EH (cell line): ENCODE measurements at regions not wholly inside any gene's neighbourhood (a gene's known extent, or its start where the extent isn't known, plus 50 kb on each side); places are given as distances from the start of the nearest gene placed in this dataset.
"Not testable (repeated sequence)": the region's sequence is repeated elsewhere in the genome, so short reads cannot be mapped to it uniquely, and the experiment has no call there.

Experiments
- DNase-seq: peaks from one replicate; pipeline ENCODE4 v3.0.0-alpha.2; 2015; ENCODE audit warnings: low read depth

DNA sequence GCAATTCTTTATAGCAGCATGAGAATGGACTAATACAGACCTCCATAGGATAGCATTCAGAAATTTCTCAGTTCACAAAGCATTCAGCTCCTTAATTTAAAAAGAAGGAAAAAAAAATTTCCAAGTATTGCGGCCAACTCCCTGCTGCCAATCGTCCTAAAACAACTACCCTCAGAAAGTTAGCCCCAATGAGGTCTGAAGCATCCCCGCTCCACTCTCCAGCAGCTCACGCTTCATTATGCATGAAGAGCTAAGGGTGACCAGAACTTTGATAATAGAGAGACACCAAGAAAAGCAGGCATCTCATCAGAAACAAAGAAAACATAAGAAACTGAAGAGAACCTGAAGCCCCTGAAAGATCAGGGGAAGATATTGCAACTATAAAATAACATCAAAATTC is 172.8 kb upstream of the NUDT4 start:
- no peak for DNase-seq

DNA sequence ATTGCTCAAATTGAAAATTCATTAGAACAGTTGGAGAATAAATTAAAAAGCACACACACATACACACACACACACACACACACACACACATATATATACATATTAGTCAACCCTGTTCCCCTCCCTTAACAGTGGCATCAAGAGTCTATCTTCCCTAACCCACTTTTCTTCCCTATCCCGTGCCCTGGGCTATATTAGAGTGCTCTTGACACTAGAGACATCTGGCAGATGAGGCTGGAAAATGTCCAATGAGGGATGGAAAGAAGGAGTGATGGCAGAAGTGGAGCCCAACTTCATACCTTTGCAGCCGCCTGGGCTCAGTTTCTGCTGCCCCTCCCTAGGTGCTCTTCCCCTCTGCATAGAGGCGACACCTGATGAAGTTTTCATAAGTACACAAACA is 172.4 kb upstream of the NUDT4 start:
- DNase-seq: no peak

GRCh38 chr12:93208011-93208410 is 169.7 kb upstream of the NUDT4 start:
- no peak for DNase-seq

- DNase-seq: no peak
Observed at GRCh38 chr12:93214523-93215289, 163.0 kb upstream of the NUDT4 start.

DNA sequence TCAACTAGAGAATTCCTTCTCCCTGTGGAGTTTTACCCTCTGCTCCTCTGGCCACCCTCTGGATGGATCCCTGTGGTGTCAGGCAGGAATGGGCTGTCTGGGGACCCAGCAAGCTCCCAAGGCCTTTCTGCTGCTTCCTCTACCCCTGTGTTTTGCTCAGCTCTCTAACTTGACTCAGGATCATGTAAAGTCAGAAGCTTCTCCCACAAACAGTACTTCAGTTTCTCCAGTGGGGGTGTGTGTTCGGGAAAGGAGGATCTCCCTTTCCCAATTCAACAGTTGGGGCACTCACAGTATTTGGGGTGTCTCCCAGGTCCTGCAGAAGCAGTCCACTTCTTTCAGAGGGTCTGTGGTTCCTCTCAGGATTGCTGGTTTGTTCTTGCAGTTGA is 162.4 kb upstream of the NUDT4 start:
- DNase-seq: no peak

DNA sequence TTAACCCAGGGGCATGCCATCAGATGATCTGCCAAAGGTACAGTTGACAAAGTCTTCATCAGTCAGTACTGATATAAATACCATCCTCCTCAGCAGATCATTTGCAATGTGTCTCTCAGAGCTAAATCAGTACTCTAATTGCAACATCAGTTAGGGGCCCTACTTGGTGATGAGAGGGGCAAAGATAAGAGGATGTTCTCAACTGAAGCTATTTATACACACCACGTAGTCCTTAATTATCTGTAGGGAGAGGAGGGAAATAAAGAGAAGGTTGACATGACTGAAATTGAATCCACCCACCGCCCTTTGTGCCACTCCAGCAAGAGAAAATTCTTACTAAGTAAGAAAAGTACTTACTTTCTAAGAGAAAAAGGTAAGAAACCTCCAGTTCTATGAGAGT is 157.8 kb upstream of the NUDT4 start:
- DNase-seq: no peak

GRCh38 chr12:93221841-93222240 is 155.9 kb upstream of the NUDT4 start:
- no peak for DNase-seq

DNA sequence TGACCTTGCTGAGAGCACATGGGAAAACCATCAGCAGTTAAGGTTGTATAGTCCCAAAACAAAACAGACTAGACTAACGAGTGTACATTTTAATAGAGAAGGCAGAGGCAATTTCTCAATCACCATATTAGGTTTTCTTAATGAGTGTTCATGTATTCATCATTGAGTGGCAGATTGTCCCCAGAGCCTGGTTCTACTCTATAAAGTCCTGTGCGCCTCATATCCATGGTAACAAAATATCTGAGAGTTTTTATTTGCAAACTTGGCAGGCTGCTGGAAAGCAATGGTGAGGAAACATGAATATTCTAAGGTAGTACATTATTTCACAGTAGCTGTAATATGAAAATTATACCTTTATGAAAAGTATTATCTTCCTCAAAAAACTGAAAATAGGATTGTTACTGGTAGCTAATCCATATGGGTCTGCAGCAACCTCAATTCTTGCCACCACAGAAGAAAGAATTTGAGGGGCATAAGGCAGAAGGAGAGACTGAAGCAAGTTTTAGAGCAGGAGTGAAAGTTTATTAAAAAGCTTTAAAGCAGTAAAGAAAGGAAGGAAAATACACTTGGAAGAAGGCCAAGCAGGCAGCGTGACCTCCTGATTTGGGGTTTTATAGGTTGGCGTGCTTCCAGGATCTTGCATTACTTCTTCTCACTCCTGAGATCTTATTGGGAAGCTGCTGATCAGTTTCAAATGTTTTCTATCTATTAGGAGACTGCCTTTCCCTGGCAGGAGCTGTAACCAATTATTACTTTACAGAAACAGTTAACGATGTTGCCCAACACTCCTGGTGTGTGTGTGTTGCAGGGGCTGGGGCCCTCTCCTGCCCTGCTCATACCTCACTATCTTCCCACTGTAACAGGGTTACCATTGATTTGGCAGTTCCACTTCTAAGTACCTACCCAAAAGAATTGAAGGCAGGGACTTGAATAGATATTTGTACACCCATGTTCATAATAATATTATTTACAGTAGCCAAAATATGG is 154.0 kb upstream of the NUDT4 start:
- DNase-seq: peak; percentile 46

GRCh38 chr12:93225094-93225493 is 152.6 kb upstream of the NUDT4 start:
- DNase-seq: no peak

- peak; percentile 39 for DNase-seq
Observed at GRCh38 chr12:93226361-93226760, 151.4 kb upstream of the NUDT4 start.

DNA sequence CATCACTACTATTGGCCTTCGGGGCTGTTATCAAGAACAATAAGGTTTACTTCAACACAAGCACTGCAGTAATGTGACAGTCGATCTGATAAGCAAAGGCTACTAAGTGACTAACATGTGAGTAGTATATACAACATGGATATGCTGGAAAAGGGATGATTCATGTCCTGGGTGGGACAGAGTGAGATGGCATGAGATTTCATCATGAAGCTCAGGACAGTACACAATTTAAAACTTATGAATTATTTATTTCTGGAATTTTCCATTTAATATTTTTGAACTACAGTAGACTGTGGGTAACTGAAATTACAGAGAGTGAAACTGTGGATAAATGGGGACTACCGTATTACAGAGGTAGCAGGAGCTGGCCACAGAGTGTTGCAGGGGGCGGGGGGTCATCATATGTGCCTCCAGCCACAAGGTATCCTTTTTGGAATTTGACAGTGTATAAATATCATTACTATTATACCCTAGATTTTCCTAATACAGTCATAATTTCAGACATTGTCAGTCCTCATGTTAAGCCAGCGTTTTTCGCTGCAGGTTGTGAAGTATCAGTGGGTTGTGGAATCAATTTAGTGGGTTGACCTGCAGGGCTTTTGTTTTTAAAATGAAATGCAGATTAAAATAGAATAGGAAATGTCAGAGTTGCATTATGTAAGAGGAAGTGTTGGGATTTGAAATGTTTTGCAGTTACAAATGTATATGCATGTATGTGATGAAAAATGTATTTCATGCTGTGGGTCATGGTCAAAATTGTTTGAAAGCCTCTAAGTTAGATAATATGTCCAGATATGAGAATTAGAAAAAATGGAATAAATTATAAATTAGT is 148.0 kb upstream of the NUDT4 start:
- peak; percentile 94 for DNase-seq

GRCh38 chr12:93230326-93230720 is 147.4 kb upstream of the NUDT4 start:
- DNase-seq: peak; percentile 22

DNA sequence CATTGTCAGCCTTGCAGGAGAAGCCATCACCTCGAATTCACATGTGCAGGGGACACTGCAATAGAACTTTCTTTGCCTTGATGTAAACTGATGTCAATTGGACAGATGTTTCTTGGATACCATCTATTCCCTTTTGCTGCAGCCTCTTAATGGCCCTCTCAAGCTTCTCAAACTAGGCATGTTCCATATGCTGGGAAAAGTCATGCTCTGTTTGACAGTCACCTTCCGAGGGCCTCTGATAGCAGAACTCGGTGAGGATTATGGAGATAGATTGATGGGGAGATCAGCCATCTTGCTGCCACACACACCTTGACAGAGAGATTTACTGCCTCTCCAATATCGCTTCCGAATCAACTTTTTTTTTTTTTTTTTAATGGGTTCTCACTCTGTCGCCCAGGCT is 145.8 kb upstream of the NUDT4 start:
- no peak for DNase-seq

GRCh38 chr12:93234641-93235040 is 143.1 kb upstream of the NUDT4 start:
- no peak for DNase-seq

DNA sequence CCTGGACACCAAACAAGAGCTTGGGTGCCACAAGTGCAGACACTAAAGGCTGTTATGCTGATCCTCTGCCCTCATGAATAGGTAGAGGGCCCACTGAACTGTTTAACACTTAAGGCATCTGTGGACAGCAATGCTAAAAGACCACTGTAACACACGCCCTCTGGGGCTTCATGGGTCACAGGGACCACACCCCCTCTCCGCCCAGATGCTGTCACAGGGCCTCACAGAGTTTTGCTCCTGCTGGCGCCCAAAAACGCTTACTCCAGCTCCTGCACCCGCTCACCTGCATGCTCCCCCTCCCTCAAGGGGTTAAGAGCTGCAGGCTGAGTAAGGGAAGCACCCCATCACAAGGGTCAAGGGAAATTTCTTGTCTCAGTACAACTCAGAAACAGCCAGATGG is 141.8 kb upstream of the NUDT4 start:
- DNase-seq: no peak

DNA sequence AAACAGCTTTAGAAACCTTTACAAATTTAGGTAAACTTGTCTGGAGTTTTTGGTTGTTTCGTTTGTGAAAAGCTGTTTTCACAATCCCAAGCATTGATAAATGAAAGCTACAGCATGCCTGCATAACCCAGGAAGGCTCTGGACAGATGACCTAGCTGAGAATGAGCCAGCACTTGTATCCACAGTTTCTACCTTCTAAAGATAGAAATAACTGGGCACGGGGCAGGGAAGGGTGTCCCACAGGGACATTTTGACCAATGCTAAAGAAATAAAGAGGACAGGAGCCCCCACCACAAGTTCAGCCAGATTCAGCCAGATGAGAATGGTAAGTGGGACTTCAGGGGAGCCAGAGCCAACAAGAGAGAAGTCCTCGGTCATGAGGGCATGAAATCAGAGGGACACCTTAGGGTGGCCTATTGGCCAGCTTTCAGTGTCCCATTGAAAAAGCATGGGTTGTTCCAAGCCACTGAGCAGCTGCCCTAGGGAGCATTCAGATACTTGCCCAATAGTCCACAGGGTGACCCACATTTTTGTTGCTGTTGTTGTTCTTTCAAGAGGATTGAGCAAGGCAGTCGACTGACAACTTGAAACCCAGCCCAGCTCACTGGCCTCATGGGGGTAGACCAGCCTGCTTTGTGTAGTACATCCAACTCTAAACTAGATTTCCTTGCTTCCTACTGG is 140.3 kb upstream of the NUDT4 start:
- peak; percentile 19 for DNase-seq

DNA sequence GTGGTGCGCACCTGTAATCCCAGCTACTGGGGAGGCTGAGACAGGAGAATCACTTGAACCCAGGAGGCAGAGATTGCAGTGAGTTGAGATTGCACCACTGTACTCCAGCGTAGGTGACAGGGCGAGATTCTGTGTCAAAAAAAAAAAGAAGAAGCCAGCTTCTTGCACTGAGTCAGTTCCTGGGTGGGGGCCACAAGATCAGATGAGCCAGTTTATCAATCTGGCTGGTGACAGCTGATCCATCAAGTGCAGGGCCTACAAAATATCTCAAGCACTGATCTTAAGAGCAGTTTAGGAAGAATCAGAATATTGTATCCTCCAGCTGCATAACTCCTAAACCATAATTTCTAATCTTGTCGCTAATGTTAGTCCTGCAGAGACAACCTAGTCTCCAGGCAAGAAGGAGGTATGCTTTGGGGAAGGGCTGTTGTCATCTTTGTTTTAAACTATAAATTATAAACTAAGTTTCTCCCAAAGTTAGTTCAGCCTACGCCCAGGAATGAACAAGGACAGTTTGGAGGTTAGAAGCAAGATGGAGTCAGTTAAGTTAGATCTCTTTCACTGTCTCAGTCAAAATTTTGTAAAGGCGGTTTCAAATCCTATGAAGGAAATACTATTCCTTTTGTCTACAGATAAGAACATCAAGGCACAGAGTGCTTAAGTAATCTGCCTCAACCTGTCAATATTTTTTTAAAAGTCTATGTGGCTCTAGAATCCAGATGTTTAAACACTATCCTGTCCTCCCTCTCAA is 139.0 kb upstream of the NUDT4 start:
- DNase-seq: not testable (repeated sequence)

DNA sequence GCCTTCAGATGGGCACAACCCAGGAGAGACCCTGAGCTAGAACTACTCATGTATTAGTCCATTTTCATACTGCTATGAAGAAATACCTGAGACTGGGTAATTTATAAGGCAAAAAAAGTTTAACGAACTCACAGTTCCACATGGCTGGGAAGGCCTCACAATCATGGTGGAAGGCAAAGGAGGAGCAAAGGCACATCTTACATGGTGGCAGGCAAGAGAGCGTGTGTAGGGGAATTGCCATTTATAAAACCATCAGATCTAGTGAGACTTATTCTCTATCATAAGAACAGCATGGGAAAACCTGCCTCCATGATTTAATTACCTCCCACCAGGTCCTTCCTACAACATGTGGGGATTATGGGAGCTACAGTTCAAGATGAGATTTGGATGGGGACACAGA is 137.9 kb upstream of the NUDT4 start:
- DNase-seq: not testable (repeated sequence)

DNA sequence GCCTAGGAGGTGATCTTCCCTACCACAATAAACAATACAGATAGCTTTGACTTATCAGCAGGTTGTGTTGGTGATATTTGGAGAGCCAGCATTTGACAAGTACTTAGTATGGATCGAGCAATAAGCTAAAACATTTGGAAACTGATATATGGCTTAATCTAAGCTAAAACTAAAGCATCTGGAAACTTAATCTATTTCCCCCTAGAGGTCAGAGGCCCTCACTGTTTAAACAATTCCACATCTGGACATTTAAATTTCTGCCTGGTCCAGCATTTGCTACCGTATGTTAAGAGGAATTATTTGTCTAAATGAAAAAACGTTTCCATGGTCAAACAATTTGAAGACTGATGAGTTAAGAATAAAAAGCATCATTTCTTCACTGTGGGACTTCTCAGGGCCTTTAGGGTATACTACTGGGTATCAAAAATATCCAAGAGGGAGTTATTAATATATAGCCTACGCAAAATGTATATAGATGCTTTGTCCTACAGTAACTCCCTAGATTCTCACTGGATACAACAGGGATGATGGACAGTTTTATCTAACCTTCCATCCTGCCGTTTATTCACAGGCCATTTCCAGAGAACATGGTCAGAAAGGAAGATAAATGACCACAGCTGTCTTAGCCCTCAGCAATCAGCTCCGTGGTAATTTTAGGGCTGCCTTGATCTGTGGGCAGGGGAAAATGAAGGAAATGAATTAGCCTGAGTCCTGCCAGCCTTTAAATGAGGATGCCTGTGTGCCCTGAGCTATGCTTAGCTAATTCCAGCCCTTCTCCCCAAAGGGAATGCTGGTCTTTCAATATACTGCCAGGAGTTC is 135.4 kb upstream of the NUDT4 start:
- DNase-seq: no peak

DNA sequence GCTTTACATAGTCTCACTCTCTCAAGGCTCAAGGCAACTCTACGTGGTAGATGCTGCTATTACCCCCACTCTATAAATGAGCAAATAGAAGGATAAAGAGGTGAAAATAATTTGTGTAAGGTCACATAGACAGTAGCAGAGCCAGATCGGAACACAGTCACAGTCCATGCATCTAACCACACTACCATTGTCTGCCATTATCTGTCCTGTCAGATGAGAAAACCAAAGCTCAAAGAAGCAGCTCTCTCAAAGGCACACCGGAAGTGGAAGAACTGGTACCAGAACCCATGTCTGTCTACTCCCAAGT is 134.4 kb upstream of the NUDT4 start:
- DNase-seq: no peak
